CD4-positive, alpha-beta T cell treated with Interleukin-15 for 1 hour (primary cell): ENCODE measurements at regions not wholly inside any gene's neighbourhood (a gene's known extent, or its start where the extent isn't known, plus 50 kb on each side); places are given as distances from the start of the nearest gene placed in this dataset.

Source experiments
- DNase-seq: peaks from one replicate; pipeline ENCODE4 v3.0.0-alpha.2; 2020

DNA sequence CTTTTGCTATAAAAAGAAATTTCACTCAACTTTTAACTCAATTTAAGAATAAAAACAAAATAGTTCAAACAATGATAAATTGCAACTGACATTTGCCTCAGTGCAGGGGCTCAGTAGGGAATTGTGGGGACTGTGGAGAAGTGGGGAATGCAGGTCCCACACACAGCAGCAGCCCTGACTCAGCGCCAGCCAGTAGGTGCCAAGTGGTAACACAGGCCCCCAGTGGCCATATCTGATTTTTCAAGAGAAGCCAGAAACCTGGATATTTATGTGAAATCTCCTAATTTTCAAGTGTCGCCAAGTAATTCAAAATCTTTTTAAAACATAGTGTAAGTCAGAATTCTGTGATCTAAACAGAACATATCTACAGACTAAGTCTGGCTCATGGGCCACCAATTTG lies 186.3 kb downstream of the EN1 start:
- DNase-seq, result no peak

DNA sequence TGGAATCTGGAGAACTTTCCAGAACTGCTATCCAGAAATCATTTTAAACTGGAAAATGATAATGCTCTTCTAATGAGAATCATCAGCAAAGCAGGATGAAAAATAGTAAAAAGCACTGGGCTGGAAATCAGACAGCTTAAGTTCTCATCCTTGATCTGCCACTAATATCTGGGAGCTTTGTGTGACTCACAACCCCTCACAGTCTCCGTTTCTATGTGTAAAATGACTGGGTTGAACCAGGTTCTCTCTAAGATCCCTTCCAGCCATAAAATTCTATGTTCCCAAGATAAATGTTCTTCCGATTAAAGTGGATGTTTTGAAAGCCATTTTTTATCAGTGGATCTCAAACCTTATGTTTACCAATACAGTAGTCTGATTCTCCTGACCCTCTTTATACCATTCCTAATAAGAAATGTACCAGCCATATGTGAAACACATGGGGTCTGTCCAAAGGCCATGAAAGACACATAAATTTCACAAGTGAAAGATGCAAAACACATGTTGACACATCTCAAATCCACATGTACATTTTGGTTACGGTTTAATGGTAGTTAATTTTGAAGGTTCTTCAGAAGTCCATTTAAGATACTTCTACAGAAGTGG lies 188.8 kb downstream of the EN1 start:
- DNase-seq, result no peak

DNA sequence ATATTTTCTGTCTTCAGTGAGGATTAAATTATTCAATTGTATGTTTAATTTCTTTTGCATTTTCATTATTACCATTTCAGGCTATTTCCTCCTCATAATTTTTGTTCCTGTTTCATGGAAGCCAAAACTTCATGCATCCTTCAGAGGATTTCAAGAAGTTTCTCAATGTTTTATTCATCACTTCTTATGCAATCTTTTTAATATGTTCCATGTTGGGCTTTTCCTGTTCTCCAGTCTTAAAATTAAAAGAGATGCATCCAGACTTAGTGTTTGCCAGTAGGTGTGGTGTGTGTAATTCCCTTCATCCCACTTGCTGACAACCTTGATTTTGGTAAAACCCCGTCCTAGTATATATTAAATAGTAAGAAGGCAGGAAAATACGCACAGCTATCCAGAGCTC lies 190.0 kb downstream of the EN1 start:
- no peak for DNase-seq

DNA sequence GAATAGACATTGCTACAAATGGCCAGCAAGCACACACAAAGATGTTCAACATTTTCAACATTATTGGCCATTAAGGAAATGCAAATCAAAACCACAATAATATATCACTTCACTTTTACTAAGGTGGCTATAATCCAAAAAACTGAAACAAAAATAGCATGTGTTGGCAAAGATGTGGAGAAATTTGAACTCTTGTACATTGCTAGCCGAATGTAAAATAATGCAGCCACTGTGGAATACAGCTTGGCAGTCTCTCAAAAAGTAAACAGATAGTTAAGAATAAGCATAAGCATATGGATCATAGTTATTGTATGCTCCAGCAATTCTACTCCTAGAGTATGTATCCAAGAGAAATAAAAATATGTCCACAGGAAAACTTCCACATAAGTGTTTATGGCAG lies 192.5 kb downstream of the EN1 start:
- no peak for DNase-seq

DNA sequence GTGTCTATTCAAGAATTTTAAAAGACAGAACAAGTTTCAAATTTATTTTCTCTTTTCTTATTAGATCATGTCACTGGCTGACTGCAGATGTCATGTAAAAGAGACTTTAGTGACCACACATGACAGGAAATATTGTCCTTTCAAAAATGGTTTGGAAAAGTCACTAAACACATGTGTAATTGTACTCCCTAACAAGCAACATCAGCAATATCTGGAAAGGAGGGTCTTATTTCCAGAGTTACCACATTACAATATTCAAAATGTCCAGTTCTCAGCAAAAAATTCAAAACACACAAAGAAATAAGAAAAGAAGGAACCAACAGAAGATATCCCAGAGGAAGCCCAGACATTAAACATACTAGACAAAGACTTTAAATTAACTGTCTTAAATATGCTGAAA lies 197.1 kb downstream of the EN1 start:
- DNase-seq, result no peak

DNA sequence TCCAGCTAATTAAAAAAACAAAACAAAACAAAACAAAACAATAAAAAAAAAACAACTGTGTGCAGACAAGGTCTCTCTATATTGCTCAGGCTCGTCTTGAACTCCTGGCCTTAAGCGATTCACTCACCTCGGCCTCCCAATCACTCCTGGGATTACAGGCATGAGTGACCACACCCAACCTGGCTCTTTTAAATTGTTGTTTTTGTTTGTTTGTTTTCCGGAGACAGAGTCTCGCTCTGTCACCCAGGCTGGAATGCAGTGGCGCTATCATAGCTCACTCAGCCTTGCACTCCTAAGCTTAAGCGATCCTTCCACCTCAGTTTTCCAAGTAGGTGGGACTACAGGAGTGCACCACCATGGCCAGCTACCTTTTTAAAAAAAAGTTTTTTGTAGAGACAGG lies 201.6 kb downstream of the EN1 start:
- DNase-seq, result no peak

DNA sequence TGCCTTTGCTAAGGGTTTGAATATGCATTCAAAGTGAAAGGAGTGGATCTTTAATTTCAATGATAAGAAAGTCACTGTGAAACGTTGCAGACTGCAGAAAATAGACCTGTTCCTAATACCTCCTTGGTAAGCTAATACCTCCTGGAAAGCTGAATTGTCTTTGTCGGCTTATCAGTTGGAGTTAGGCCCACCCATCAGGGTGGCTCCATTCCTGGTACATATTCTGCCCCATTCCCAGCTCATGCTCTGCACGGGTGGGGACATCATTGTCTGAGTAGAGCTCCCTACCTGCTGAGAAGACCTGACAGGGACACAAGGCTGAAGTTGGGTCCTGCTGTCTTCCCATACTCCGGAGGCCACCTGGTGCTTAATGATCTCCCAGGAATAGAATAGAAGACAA lies 203.3 kb downstream of the EN1 start:
- no peak for DNase-seq

GRCh38 chr2:118643294-118643693 lies 204.2 kb downstream of the EN1 start:
- no peak for DNase-seq

GRCh38 chr2:118642501-118642900 lies 204.9 kb downstream of the EN1 start:
- no peak for DNase-seq

DNA sequence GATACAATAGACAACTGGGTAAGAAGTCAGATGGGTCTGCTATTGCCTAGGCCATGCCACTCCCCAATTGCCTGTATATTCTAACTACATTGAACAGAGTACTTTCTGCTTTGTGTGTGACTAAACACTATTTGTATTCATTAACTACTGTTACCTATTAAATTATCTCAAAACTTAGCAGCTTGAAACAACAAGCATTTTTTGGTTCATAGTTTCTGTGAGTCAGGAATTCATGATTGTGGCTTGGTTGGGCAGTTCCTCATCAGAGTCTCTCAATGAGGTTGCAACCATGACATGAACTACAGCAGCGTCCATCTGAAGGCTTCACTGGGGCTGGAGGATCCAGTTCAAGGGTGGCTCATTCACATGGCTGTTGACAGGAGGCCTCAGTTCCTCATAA lies 205.7 kb downstream of the EN1 start:
- DNase-seq, result no peak

- no peak for DNase-seq
Observed at GRCh38 chr2:118639371-118639770, 208.1 kb downstream of the EN1 start.

DNA sequence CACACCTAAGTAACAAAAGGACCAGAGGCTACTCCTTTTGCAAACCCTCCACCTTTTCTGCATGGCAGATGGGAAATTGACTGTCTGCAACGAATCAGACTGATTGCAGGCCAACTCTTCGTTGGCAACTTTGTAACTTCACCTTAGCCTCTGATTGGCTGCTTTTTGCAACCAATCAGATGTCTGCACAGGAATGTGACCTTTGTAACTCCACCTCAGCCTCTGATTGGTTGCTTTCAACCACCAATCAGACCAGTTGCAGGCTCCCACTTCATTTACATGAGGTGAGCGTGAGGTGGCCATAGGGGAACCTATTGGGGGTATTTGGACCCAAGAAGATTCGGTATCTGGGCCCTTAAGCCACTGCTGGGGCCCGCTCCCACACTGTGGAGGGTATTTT lies 209.0 kb downstream of the EN1 start:
- no peak for DNase-seq

- DNase-seq, result no peak
Observed at GRCh38 chr2:118635891-118636290, 211.6 kb downstream of the EN1 start.

DNA sequence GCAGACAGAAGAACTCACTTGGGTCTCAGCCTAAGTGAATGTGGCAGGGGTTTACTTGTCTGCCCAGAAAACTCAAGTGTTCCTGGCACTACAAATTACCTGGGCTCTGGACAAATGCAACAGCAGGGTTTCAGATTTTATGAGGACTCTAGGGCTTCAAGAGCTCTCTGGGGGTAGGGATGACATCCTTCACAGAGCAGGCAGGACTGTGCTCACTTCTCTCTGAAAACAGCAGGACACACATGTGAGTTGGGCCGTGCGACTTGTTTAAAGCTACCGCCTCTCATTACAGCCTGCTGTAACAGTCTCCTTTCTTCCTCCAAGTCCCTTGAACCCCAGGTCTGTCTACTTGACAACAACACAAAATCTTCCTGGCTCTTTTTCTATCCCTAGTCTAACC lies 212.6 kb downstream of the EN1 start:
- no peak for DNase-seq

- DNase-seq, result no peak
Observed at GRCh38 chr2:118633371-118634018, 214.0 kb downstream of the EN1 start.

DNA sequence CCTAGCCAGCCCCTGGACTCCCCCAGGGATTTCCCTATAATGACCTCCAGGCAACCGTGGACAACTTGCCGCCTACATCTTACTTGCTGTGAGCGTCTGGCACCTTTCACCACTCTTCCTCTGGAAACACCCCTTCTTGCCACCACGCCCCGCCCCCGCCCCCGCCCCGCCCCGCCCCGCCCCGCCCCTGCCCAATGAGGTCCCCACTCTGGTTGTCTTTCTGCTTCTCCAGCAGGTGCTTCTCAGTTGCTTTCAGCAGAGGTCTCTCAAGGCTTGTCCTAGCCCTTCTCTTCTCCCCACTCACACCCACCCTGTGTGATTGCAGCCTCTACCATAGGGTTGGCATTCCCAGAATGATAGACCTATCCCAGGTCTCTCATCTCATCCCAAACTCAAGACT lies 214.5 kb downstream of the EN1 start:
- no peak for DNase-seq

GRCh38 chr2:118627156-118627555 lies 220.3 kb downstream of the EN1 start:
- no peak for DNase-seq

- DNase-seq, result no peak
Observed at GRCh38 chr2:118622913-118623312, 224.5 kb downstream of the EN1 start.

DNA sequence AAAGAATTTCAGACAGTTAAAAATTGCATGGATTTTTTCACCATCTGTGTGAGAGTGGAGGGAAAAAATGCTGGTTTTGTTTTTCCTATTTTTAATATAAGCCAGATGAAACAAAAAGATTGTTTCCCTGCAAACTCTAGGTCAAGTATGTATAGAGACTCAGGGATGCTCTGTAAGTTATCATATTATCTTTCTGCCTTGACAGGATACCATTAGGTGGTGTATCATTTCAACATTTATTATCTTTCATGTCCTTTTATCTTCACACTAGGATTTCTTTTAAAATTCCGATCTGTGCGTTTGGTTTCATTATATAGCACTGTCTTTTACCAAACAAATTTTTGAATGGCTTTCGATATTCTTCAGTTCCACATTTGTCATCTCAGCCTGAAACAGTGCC lies 225.3 kb downstream of the EN1 start:
- no peak for DNase-seq

DNA sequence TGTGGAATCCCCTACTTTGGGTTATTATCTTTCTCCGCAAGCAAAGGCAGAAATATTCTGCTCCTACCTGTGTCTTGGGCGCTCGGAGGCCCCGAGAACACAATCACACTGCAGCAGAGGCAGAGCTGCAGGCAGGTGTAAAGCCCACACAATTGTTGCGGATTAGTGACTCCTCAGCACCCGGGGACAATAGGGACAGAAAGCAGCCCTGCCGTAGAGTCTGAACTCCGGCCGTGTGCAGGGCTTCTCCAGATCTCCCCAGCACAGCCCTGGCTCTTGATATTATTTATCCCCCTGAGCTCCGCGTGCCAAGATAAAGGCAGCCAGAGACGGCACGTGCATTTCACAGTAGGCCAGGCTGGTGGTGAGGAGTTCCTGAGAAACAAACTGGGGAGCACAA lies 229.2 kb downstream of the EN1 start:
- DNase-seq, result no peak

DNA sequence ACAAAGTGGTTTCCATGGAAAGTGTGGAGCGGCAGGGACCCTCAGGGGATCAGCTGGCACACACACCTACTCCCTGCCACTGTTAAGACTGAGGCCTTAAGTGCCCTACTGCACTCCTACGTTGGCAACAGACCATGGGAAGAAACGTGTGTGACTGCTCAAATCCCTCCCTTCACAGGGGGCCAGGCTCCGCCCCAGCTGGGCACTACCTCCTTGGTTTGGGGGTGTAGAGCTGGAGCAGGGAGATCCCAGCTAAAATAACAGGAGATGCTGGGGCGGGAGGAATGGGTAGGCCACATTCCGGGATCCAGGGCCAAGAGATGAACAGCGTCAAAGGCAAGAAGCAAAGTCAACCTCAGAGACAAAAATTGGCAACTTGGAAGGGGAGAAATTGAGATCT lies 231.0 kb downstream of the EN1 start:
- no peak for DNase-seq

GRCh38 chr2:118614841-118615271 lies 232.6 kb downstream of the EN1 start:
- DNase-seq, result no peak

DNA sequence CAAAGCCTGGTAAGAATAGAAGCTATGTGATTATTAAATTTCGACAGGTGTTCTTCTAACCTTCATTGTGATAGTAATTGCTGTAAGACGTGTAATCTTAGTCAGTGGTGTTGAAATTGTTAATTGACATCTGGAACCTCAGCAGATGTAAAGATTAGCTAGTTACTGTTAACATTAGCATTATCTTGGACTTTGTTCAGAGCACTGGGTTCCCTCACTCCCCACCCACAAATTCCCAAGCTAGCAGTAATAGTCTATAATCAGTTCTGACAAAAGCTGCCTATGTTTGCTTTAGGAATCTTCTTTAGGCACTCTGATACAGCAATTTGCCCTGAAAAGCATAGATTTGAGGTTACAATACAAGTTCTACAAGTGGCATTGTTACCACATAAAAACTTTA lies 233.7 kb downstream of the EN1 start:
- no peak for DNase-seq

- no peak for DNase-seq
Observed at GRCh38 chr2:118611691-118612090, 235.8 kb downstream of the EN1 start.

GRCh38 chr2:118609138-118609537 lies 238.3 kb downstream of the EN1 start:
- no peak for DNase-seq
